ENCODE measurements at regions not wholly inside any gene's neighbourhood (a gene's known extent, or its start where the extent isn't known, plus 50 kb on each side); places are given as distances from the start of the nearest gene placed in this dataset.

- no peak for DNase-seq (ENCODE audit: low read depth in 2 of 2)
Observed at GRCh38 chr2:226620176-226620575, 179.4 kb downstream of the IRS1 start.

- no peak for DNase-seq (ENCODE audit: low read depth in 2 of 2)
Observed at GRCh38 chr2:226619707-226620106, 179.9 kb downstream of the IRS1 start.

GRCh38 chr2:226618875-226619605, 180.6 kb downstream of the IRS1 start:
- peak in 1 of 2 donors; percentile 47 for DNase-seq (ENCODE audit: low read depth in 2 of 2)

GRCh38 chr2:226618544-226618874, 181.1 kb downstream of the IRS1 start:
- no peak for DNase-seq (ENCODE audit: low read depth in 2 of 2)

GRCh38 chr2:226615891-226616290, 183.7 kb downstream of the IRS1 start:
- no peak for DNase-seq (ENCODE audit: low read depth in 2 of 2)

GRCh38 chr2:226611944-226612318, 187.7 kb downstream of the IRS1 start:
- DNase-seq (ENCODE audit: low read depth in 2 of 2), result peak in 1 of 2 donors; percentile 39

- no peak for DNase-seq (ENCODE audit: low read depth in 2 of 2)
Observed at GRCh38 chr2:226611196-226611943, 188.2 kb downstream of the IRS1 start.

- peak in 1 of 2 donors; percentile 26 for DNase-seq (ENCODE audit: low read depth in 2 of 2)
Observed at GRCh38 chr2:226609366-226609765, 190.3 kb downstream of the IRS1 start.

GRCh38 chr2:226608451-226608850, 191.2 kb downstream of the IRS1 start:
- DNase-seq (ENCODE audit: low read depth in 2 of 2), result no peak

GRCh38 chr2:226607379-226607778, 192.2 kb downstream of the IRS1 start:
- no peak for DNase-seq (ENCODE audit: low read depth in 2 of 2)

- DNase-seq (ENCODE audit: low read depth in 2 of 2), result no peak
Observed at GRCh38 chr2:226605642-226606041, 194.0 kb downstream of the IRS1 start.

- DNase-seq (ENCODE audit: low read depth in 2 of 2), result no peak
Observed at GRCh38 chr2:226603606-226604005, 196.0 kb downstream of the IRS1 start.

GRCh38 chr2:226601881-226602662, 197.5 kb downstream of the IRS1 start:
- no peak for DNase-seq (ENCODE audit: low read depth in 2 of 2)

- DNase-seq (ENCODE audit: low read depth in 2 of 2), result no peak
Observed at GRCh38 chr2:226600802-226601201, 198.8 kb downstream of the IRS1 start.

- DNase-seq (ENCODE audit: low read depth in 2 of 2), result peak in 1 of 2 donors; percentile 12
Observed at GRCh38 chr2:226600184-226600583, 199.4 kb downstream of the IRS1 start.

- no peak for DNase-seq (ENCODE audit: low read depth in 2 of 2)
Observed at GRCh38 chr2:226589043-226589442, 210.6 kb downstream of the IRS1 start.

GRCh38 chr2:226585130-226585561, 214.5 kb downstream of the IRS1 start:
- no peak for DNase-seq (ENCODE audit: low read depth in 2 of 2)

- no peak for DNase-seq (ENCODE audit: low read depth in 2 of 2)
Observed at GRCh38 chr2:226584518-226585055, 215.0 kb downstream of the IRS1 start.

GRCh38 chr2:226583715-226584114, 215.9 kb downstream of the IRS1 start:
- peak in 1 of 2 donors; percentile 77 for DNase-seq (ENCODE audit: low read depth in 2 of 2)

- no peak for DNase-seq (ENCODE audit: low read depth in 2 of 2)
Observed at GRCh38 chr2:226581661-226582060, 218.0 kb downstream of the IRS1 start.

GRCh38 chr2:226581004-226581403, 218.6 kb downstream of the IRS1 start:
- DNase-seq (ENCODE audit: low read depth in 2 of 2), result no peak

- no peak for DNase-seq (ENCODE audit: low read depth in 2 of 2)
Observed at GRCh38 chr2:226580403-226580802, 219.2 kb downstream of the IRS1 start.

Data from lung microvascular endothelial cell (primary cell).